K562 (cell line): ENCODE measurements at regions not wholly inside any gene's neighbourhood (a gene's known extent, or its start where the extent isn't known, plus 50 kb on each side); places are given as distances from the start of the nearest gene placed in this dataset.

Experiments used
- ATAC-seq: fragments of 200-7000 bp; cut with Tn5 transposase; 3 replicates; pipeline ENCODE4 v1.9.1; 2020; ENCODE audit warnings: moderate library complexity
- BruUV-seq: library from RNA; stranded (reverse); fragments of 400-500 nt; replicated peaks from 2 replicates; lab custom pipeline; 2021; lab: Mats Ljungman, UMichigan
- CTCF ChIA-PET: fragments of 300-600 bp; formaldehyde crosslinking; extraction: SDS; loops from one replicate; lab custom pipeline; 2021; ENCODE audit warnings: low intra/inter-chr PET ratio; lab: Yijun Ruan, JAX
- POLR2A ChIA-PET: fragments of 300-600, 350-650 bp; sonication (Branson Sonifier 250); formaldehyde crosslinking; extraction: SDS; loops from one replicate; lab custom pipeline; 2021; ENCODE audit warnings: antibody characterized with exemption, inconsistent platforms; lab: Yijun Ruan, JAX
- DNase-seq, 4 experiments: peaks; one replicate each; pipeline versions ENCODE4 v3.0.0 to v3.0.0-alpha.2; 2011 to 2018; ENCODE audit warnings: low spot score in 3 of 4, mixed read lengths in 3 of 4; ENCODE audit errors: extremely low read depth in 1 of 4
- FAIRE-seq: peaks from 2 replicates; lab custom pipeline; 2011; peaks lifted over from hg19 to GRCh38; lab: Jason Lieb, UNC
- H2AFZ ChIP-seq: 2 replicates; pipeline ENCODE4 v1.6.0; 2011; ENCODE audit warnings: low read depth, low read length, control low read depth, inconsistent platforms
- H3K27ac ChIP-seq: fragments of 200-600 bp; 3 replicates; pipeline ENCODE4 v1.8.0; 2011; ENCODE audit warnings: low read depth, mild to moderate bottlenecking, control low read depth, inconsistent platforms, low read length, moderate library complexity, mixed read lengths; ENCODE audit errors: extremely low read depth
- H3K27me3 ChIP-seq, 2 experiments: fragments of 300-600 bp in 1 of 2; 2 replicates in 1 of 2; 3 replicates in 1 of 2; pipeline versions ENCODE4 v1.6.0 to v1.8.0; 2011; ENCODE audit warnings: inconsistent platforms in 2 of 2, low read length in 2 of 2, mild to moderate bottlenecking in 1 of 2, mixed read lengths in 1 of 2, moderate library complexity in 1 of 2; ENCODE audit not compliant: control insufficient read depth in 2 of 2, insufficient read depth in 2 of 2
- H3K36me3 ChIP-seq: fragments of 300-600 bp; 3 replicates; pipeline ENCODE4 v1.8.0; 2011; ENCODE audit warnings: mild to moderate bottlenecking, low read length, inconsistent platforms; ENCODE audit not compliant: control insufficient read depth, insufficient read depth
- H3K4me1 ChIP-seq, 2 experiments: fragments of 200-600 bp in 1 of 2; replicated peaks in 1 of 2; 2 replicates in 1 of 2; 3 replicates in 1 of 2; pipeline versions ENCODE4 v1.5.1 to v1.8.0; 2011; ENCODE audit warnings: inconsistent platforms in 2 of 2, low read length in 2 of 2, mild to moderate bottlenecking in 1 of 2, mixed read lengths in 1 of 2, moderate library complexity in 1 of 2; ENCODE audit not compliant: control insufficient read depth in 2 of 2, insufficient read depth in 2 of 2
- H3K4me2 ChIP-seq: 2 replicates; pipeline ENCODE4 v1.6.1; 2011; ENCODE audit warnings: low read length, control low read depth, inconsistent platforms, mixed read lengths; ENCODE audit not compliant: insufficient read depth
- H3K4me3 ChIP-seq: fragments of 200-600 bp; sonication (generic), shearing (Covaris generic); 2 replicates; pipeline ENCODE4 v1.5.1; 2016; ENCODE audit warnings: control low read depth, inconsistent platforms
- H3K79me2 ChIP-seq: fragments of 200-600 bp; 3 replicates; pipeline ENCODE4 v1.8.0; 2011; ENCODE audit warnings: low read length, inconsistent platforms; ENCODE audit not compliant: control insufficient read depth, insufficient read depth
- H3K9ac ChIP-seq, 2 experiments: 2 replicates each; pipeline versions ENCODE4 v1.6.0 to v1.6.1; 2011; ENCODE audit warnings: low read depth in 2 of 2, low read length in 2 of 2, control low read depth in 1 of 2, inconsistent platforms in 1 of 2, mild to moderate bottlenecking in 1 of 2, mixed read lengths in 1 of 2; ENCODE audit not compliant: insufficient read depth in 1 of 2
- H3K9me1 ChIP-seq: one replicate; pipeline ENCODE4 v1.6.0; 2011; ENCODE audit warnings: inconsistent platforms, mild to moderate bottlenecking, low read length, moderate library complexity; ENCODE audit not compliant: control insufficient read depth, insufficient read depth
- H3K9me3 ChIP-seq: replicated peaks from 2 replicates; pipeline ENCODE4 v1.5.1; 2011; ENCODE audit warnings: low read depth, low read length, inconsistent platforms; ENCODE audit not compliant: control insufficient read depth, insufficient read depth
- H4K20me1 ChIP-seq: replicated peaks from 2 replicates; pipeline ENCODE4 v1.6.1; 2011; ENCODE audit warnings: low read length, inconsistent platforms, mixed read lengths; ENCODE audit not compliant: control insufficient read depth, insufficient read depth
- CBX2 ChIP-seq: fragments of 200-600 bp; sonication (generic); IDR thresholded peaks from one replicate; pipeline ENCODE4 v1.6.1; 2012; ENCODE audit warnings: mild to moderate bottlenecking, low read length, inconsistent platforms; ENCODE audit not compliant: insufficient read depth, poor library complexity, severe bottlenecking
- JUND ChIP-seq, 2 experiments: IDR thresholded peaks; 2 replicates in 1 of 2; 3 replicates in 1 of 2; pipeline ENCODE4 v1.6.1; 2011; ENCODE audit warnings: borderline replicate concordance in 2 of 2, low read depth in 2 of 2, low read length in 2 of 2, improper control_type of control experiment in 1 of 2, missing biosample characterization in 1 of 2, missing genetic modification characterization in 1 of 2, missing genetic modification reagents in 1 of 2
- POLR3A ChIP-seq: IDR thresholded peaks from 2 replicates; pipeline ENCODE4 v1.6.1; 2011; ENCODE audit warnings: borderline replicate concordance, mild to moderate bottlenecking, moderate library complexity; ENCODE audit not compliant: insufficient read length, insufficient read depth; ENCODE audit errors: extremely low read depth
- SP2 ChIP-seq: IDR thresholded peaks from 2 replicates; pipeline ENCODE4 v1.6.1; 2011; ENCODE audit warnings: mild to moderate bottlenecking, low read depth, low read length, moderate library complexity; ENCODE audit not compliant: poor library complexity, severe bottlenecking; ENCODE audit errors: extremely low read depth
- TCFL5 ChIP-seq: fragments of 250-450 bp; sonication (Bioruptor Pico); conservative IDR thresholded peaks from 2 replicates; pipeline ENCODE4 v1.6.1; 2021; ENCODE audit warnings: mild to moderate bottlenecking, moderate library complexity, matching md5 sums
- YBX1 ChIP-seq: fragments of 450-650 bp; IDR thresholded peaks from 2 replicates; pipeline ENCODE4 v1.7.1; 2016; ENCODE audit warnings: mild to moderate bottlenecking
- ZNF431 ChIP-seq: sonication (generic); formaldehyde crosslinking; IDR thresholded peaks from 2 replicates; pipeline ENCODE4 v1.8.0; 2022; ENCODE audit warnings: mild to moderate bottlenecking, missing genetic modification reagents
- WGBS: fragments of 100-300 bp; shearing (Covaris generic); methylation state at CpG from one replicate; pipeline ENCODE4 v1.1.6; 2016; ENCODE audit warnings: low coverage, mixed read lengths; ENCODE audit not compliant: insufficient coverage; ENCODE audit errors: missing lambda C conversion rate; 5-methylcytosine and 5-hydroxymethylcytosine counted together
- in situ Hi-C: fragments of 300-500 bp; cut with MboI; formaldehyde crosslinking; loops from 4 replicates; pipeline ENCODE4 v1.15.0; 2018; ENCODE audit warnings: inconsistent platforms, mixed read lengths
- intact Hi-C: fragments of 100-400 bp; cut with micrococcal nuclease; formaldehyde crosslinking; loops from 2 replicates; pipeline ENCODE4 v1.14.2; 2022
- TF ChIP-seq, protein P1 (sequence below): fragments of 250-450 bp; sonication (Bioruptor Pico); IDR thresholded peaks from 2 replicates; pipeline ENCODE4 v1.4.0; 2020; ENCODE audit warnings: mild to moderate bottlenecking, moderate library complexity

- in situ Hi-C loops (no loop called here), intact Hi-C loops (no loop called here)
- no peaks in the 10 kb centered on the region for H3K9me1 ChIP-seq
- H3K9ac ChIP-seq = no peak overlapping the region
- no peak overlapping the region for H3K4me3 ChIP-seq
- no TSS peak for BruUV-seq
- no peak overlapping the region for H3K27ac ChIP-seq
- WGBS = 1% methylated on average over 13 of the region's 13 CpGs
- no peaks in the 10 kb centered on the region for H3K36me3 ChIP-seq
- TF ChIP-seq ZNF431 (CRISPR knock-in tag) = no peak
- TF ChIP-seq SP2 = no peak
- no peak for TF ChIP-seq TCFL5
- no peak for TF ChIP-seq POLR3A
- TF ChIP-seq JUND (IDR thresholded peaks at IDR 0.05; ENCODE audit: borderline replicate concordance, low read depth, low read length) = no peak
- no peak for TF ChIP-seq JUND (tag; IDR thresholded peaks at IDR 0.05; ENCODE audit: borderline replicate concordance, low read depth, low read length)
- TF ChIP-seq, protein P1, sequence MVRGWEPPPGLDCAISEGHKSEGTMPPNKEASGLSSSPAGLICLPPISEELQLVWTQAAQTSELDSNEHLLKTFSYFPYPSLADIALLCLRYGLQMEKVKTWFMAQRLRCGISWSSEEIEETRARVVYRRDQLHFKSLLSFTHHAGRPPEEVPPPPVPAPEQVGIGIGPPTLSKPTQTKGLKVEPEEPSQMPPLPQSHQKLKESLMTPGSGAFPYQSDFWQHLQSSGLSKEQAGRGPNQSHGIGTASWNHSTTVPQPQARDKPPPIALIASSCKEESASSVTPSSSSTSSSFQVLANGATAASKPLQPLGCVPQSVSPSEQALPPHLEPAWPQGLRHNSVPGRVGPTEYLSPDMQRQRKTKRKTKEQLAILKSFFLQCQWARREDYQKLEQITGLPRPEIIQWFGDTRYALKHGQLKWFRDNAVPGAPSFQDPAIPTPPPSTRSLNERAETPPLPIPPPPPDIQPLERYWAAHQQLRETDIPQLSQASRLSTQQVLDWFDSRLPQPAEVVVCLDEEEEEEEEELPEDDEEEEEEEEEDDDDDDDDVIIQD (CRISPR knock-in tag) = no peak
- TF ChIP-seq CBX2 = no peak
- no peak for TF ChIP-seq YBX1
- H2AFZ ChIP-seq = no peak overlapping the region
- H3K9me3 ChIP-seq = no peaks in the 10 kb centered on the region
- POLR2A ChIA-PET = interaction anchor here (1.4 to 1.8 kb wide), 2 partner anchors 10 to 13 kb away, joined by 3 to 5 read pairs; no protein-coding TSS in a partner anchor
- H3K4me1 ChIP-seq = no peaks in the 10 kb centered on the region
- no peak for DNase-seq
- H3K79me2 ChIP-seq = no peaks in the 10 kb centered on the region
- H3K27me3 ChIP-seq = peaks cover 12 to 59% of the 10 kb centered on the region in 2 experiments; a peak in 4 of 5 replicates
- ATAC-seq = no peak
- FAIRE-seq = no peak
- no peak overlapping the region for H3K4me2 ChIP-seq
- H4K20me1 ChIP-seq = 0 out of 2 replicates have a peak, but pooled peaks cover 6% of the 10 kb centered on the region
- CTCF ChIA-PET = no interaction called here
These were observed 345.2 kb upstream of the SHH start for GRCh38 chr7:156157409-156158012.
